GM21381 (cell line): ENCODE measurements at regions not wholly inside any gene's neighbourhood (a gene's known extent, or its start where the extent isn't known, plus 50 kb on each side); places are given as distances from the start of the nearest gene placed in this dataset.
"Not testable (repeated sequence)": the region's sequence is repeated elsewhere in the genome, so short reads cannot be mapped to it uniquely, and the experiment has no call there.

Experiments used
- ATAC-seq: cut with Tn5 transposase; IDR thresholded peaks from one replicate; pipeline ENCODE4 v1.9.1; 2021; ENCODE audit warnings: mild to moderate bottlenecking, moderate library complexity; ENCODE audit not compliant: unreplicated experiment

- no peak for ATAC-seq
These were observed 974.4 kb upstream of the GYPC start for GRCh38 chr2:125681576-125681975.

GRCh38 chr2:125681976-125682805 is 973.8 kb upstream of the GYPC start:
- no peak for ATAC-seq

GRCh38 chr2:125684256-125684655 is 971.7 kb upstream of the GYPC start:
- ATAC-seq = no peak

- no peak for ATAC-seq
These were observed 971.0 kb upstream of the GYPC start for GRCh38 chr2:125684932-125685331.

GRCh38 chr2:125696560-125696959 is 959.4 kb upstream of the GYPC start:
- ATAC-seq = no peak

- ATAC-seq = no peak
These were observed 957.7 kb upstream of the GYPC start for GRCh38 chr2:125698280-125698679.

GRCh38 chr2:125701070-125701469 is 954.9 kb upstream of the GYPC start:
- no peak for ATAC-seq

GRCh38 chr2:125707611-125708010 is 948.3 kb upstream of the GYPC start:
- no peak for ATAC-seq

GRCh38 chr2:125710561-125710960 is 945.4 kb upstream of the GYPC start:
- ATAC-seq = no peak

- no peak for ATAC-seq
These were observed 944.9 kb upstream of the GYPC start for GRCh38 chr2:125711075-125711474.

GRCh38 chr2:125713533-125713932 is 942.4 kb upstream of the GYPC start:
- no peak for ATAC-seq

GRCh38 chr2:125721072-125721721 is 934.8 kb upstream of the GYPC start:
- no peak for ATAC-seq

- ATAC-seq = no peak
These were observed 925.0 kb upstream of the GYPC start for GRCh38 chr2:125730921-125731320.

- no peak for ATAC-seq
These were observed 919.7 kb upstream of the GYPC start for GRCh38 chr2:125736306-125736705.

- ATAC-seq = no peak
These were observed 910.4 kb upstream of the GYPC start for GRCh38 chr2:125745514-125745913.

GRCh38 chr2:125746321-125747164 is 909.4 kb upstream of the GYPC start:
- ATAC-seq = no peak

GRCh38 chr2:125747165-125747425 is 908.9 kb upstream of the GYPC start:
- ATAC-seq = no peak

- no peak for ATAC-seq
These were observed 899.5 kb upstream of the GYPC start for GRCh38 chr2:125756431-125756830.

GRCh38 chr2:125796784-125797183 is 859.2 kb upstream of the GYPC start:
- ATAC-seq = no peak

GRCh38 chr2:125797192-125797591 is 858.8 kb upstream of the GYPC start:
- ATAC-seq = no peak

- no peak for ATAC-seq
These were observed 833.2 kb upstream of the GYPC start for GRCh38 chr2:125822746-125823145.

GRCh38 chr2:125825781-125826180 is 830.2 kb upstream of the GYPC start:
- not testable (repeated sequence) for ATAC-seq
